T-helper 22 cell (primary cell): ENCODE measurements at regions not wholly inside any gene's neighbourhood (a gene's known extent, or its start where the extent isn't known, plus 50 kb on each side); places are given as distances from the start of the nearest gene placed in this dataset.

Experiments
- DNase-seq: peaks from one replicate; pipeline ENCODE4 v3.0.0-alpha.2; 2020; ENCODE audit warnings: low read depth

DNA sequence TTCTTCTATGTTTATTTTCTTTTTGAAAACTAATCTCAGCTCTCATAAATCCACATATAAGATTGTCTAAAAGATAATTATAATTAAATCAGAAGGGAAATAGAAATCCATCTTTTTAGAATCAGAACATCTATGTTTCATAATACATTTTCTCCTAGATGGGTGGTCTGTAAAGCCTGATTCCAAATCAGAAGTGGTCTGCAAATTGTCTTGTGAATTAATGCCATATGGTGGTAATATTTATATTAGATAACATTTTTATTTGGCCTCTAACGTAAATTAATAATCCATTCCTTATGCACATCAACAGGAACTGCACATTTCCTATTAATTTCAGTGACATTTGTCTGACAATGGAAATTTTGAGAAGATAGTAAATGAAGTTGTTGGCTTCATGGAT, 52.8 kb upstream of the TBC1D5 start:
- no peak for DNase-seq

DNA sequence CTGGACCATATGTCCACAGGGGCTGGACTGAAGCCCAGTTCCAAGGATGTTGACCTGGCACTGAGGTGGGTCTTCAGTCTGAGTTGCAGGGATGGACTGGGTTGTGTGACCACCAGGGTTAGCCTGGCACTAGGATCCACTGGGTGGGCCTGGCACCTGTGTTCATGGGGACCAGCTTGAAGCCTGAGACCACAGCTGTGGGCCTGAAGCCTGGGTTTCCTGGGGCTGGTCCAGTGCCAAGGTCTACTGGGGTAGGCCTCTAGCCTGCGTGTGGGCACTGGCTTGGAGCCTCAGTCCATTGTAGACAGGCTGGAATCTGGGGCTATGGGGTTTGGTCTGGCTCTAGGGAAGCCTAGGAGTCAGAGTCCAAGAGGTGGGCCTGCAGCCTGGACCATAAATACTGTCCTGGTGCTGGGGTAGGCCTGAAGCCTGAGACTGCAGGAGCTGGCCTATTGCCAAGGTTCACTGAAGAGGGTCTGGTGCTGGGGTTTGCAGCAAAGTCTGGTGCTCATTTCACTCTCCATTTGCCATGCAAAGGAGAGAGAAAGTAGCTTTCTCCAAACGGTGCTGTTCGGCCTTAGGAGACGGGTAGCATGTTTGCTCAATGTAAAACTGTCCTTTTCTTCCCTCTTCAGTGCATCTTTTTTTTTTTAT, 51.2 kb upstream of the TBC1D5 start:
- no peak for DNase-seq
